CD4-positive, alpha-beta memory T cell (primary cell): ENCODE measurements at regions not wholly inside any gene's neighbourhood (a gene's known extent, or its start where the extent isn't known, plus 50 kb on each side); places are given as distances from the start of the nearest gene placed in this dataset.

Source experiments
- CTCF ChIA-PET: fragments of 350-600 bp; sonication (Branson Sonifier 250); formaldehyde crosslinking; loops from one replicate; lab custom pipeline; 2021; ENCODE audit warnings: inconsistent platforms; ENCODE audit not compliant: partially characterized antibody; lab: Charles Lee
- POLR2A ChIA-PET: fragments of 350-600 bp; sonication (Branson Sonifier 250); formaldehyde crosslinking; loops from one replicate; lab custom pipeline; 2021; ENCODE audit not compliant: partially characterized antibody; lab: Charles Lee
- DNase-seq, 5 donors: peaks; one replicate each; pipeline versions ENCODE4 v3.0.0 to v3.0.0-alpha.2; 2020 to 2022; ENCODE audit warnings: mixed read lengths in 1 of 5
- H3K27ac ChIP-seq: one replicate; pipeline ENCODE4 v1.7.0; 2013; ENCODE audit warnings: low read depth, low read length
- H3K27me3 ChIP-seq: 2 replicates; pipeline ENCODE4 v1.7.0; 2013; ENCODE audit warnings: mild to moderate bottlenecking, low read length, moderate library complexity; ENCODE audit not compliant: insufficient read depth
- H3K36me3 ChIP-seq: 2 replicates; pipeline ENCODE4 v1.7.0; 2013; ENCODE audit warnings: mild to moderate bottlenecking, low read length, moderate library complexity; ENCODE audit not compliant: insufficient read depth
- H3K4me1 ChIP-seq: 2 replicates; pipeline ENCODE4 v1.7.0; 2013; ENCODE audit warnings: mild to moderate bottlenecking, low read length, moderate library complexity; ENCODE audit not compliant: insufficient read depth
- H3K4me3 ChIP-seq, 2 donors: one replicate each; pipeline ENCODE4 v1.7.0; 2013; ENCODE audit warnings: low read length in 2 of 2, mild to moderate bottlenecking in 1 of 2
- H3K9me3 ChIP-seq, 2 donors: one replicate each; pipeline ENCODE4 v1.7.0; 2013; ENCODE audit warnings: low read length in 2 of 2, control low read depth in 1 of 2; ENCODE audit not compliant: control insufficient read depth in 1 of 2
- H3K27ac Mint-ChIP-seq, 7 donors: one replicate each; pipeline ENCODE4 v1.8.0; 2020 to 2021; ENCODE audit warnings: mixed read lengths in 7 of 7, mild to moderate bottlenecking in 6 of 7, inconsistent platforms in 3 of 7, moderate library complexity in 3 of 7
- H3K27me3 Mint-ChIP-seq, 2 donors: one replicate each; pipeline ENCODE4 v1.8.0; 2020 to 2021; ENCODE audit warnings: mixed read lengths in 2 of 2
- H3K36me3 Mint-ChIP-seq, 2 donors: one replicate each; pipeline ENCODE4 v1.8.0; 2020 to 2021; ENCODE audit warnings: mixed read lengths in 2 of 2, inconsistent platforms in 1 of 2, mild to moderate bottlenecking in 1 of 2
- H3K4me1 Mint-ChIP-seq, 4 donors: one replicate each; pipeline ENCODE4 v1.8.0; 2020 to 2021; ENCODE audit warnings: mixed read lengths in 4 of 4, mild to moderate bottlenecking in 1 of 4
- H3K4me3 Mint-ChIP-seq, 8 donors: one replicate each; pipeline ENCODE4 v1.8.0; 2020 to 2021; ENCODE audit warnings: mixed read lengths in 8 of 8, mild to moderate bottlenecking in 7 of 8, moderate library complexity in 6 of 8, inconsistent platforms in 3 of 8
- H3K9me3 Mint-ChIP-seq, 8 donors: one replicate each; pipeline ENCODE4 v1.8.0; 2020 to 2021; ENCODE audit warnings: mixed read lengths in 8 of 8, mild to moderate bottlenecking in 5 of 8, inconsistent platforms in 3 of 8, moderate library complexity in 1 of 8
- intact Hi-C: fragments of 100-400 bp; cut with micrococcal nuclease; formaldehyde crosslinking; loops from one replicate; pipeline ENCODE4 v1.15.1; 2023

DNA sequence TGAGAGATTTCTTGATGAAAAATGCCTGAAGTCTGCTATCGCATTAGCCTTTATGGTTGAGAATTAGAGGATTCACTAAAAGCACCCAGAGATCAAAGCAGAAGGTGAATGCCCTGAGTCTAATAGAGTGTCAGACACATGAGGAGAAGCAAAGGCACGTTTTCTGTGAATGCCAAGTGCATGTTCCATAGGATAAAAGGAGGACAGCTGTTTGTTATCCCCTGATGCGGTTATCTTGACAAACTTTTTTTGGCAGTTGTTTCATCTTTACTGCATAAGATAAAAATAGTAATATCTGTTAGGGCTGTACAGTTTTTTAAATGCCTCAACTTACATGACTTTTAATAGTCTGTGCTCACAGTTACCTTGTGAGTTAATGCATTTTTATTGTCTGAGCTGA lies 65.3 kb upstream of the CD96 start:
- intact Hi-C loops, result no loop called here
- CTCF ChIA-PET, result no interaction called here
- POLR2A ChIA-PET, result no interaction called here
- Mint-ChIP-seq H3K27me3 (no peaks in the 10 kb centered on the region), H3K4me1 (no peaks in the 10 kb centered on the region), H3K9me3 (peaks cover 0 to 7% (median under 1%) of the 10 kb centered on the region in 8 donors), H3K4me3 (no peak overlapping the region), H3K27ac (no peak overlapping the region), H3K36me3 (peaks cover 0 to 4% of the 10 kb centered on the region in 2 donors)
- Histone ChIP-seq H3K36me3 (no peaks in the 10 kb centered on the region), H3K9me3 (no peaks in the 10 kb centered on the region), H3K27ac (no peak overlapping the region), H3K4me1 (no peaks in the 10 kb centered on the region), H3K27me3 (no peaks in the 10 kb centered on the region), H3K4me3 (no peak overlapping the region)
- DNase-seq, result no peak

DNA sequence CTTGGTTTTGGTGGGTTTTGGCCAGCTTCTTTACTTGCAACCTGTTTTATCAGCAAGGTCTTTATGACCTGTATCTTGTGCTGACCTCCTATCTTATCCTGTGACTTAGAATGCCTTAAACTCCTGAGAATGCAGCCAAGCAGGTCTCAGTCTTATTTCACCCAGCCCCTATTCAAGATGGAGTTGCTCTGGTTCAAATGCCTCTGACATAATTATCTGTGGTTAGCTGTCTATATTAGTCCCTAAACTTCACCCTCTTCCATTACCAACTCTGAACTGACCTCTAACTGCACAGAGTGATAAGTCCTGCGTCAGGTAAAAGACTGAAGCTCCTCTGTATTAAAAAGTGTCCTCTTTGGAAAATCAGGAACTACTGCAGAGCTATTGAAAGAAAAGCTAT lies 61.9 kb upstream of the CD96 start:
- H3K4me3 ChIP-seq, result no peak overlapping the region
- H3K27me3 Mint-ChIP-seq, result no peaks in the 10 kb centered on the region
- H3K9me3 Mint-ChIP-seq, result peaks cover 0 to 3% (median 0%) of the 10 kb centered on the region in 8 donors
- H3K4me1 Mint-ChIP-seq, result no peaks in the 10 kb centered on the region
- no peak overlapping the region for H3K27ac Mint-ChIP-seq
- ChIA-PET CTCF (interaction anchor here (1.0 kb wide), 1 partner anchor 9 kb away, joined by 3 read pairs; no protein-coding TSS in a partner anchor), POLR2A (no interaction called here)
- peaks cover 0 to 2% of the 10 kb centered on the region in 2 donors for H3K36me3 Mint-ChIP-seq
- H3K4me1 ChIP-seq, result no peaks in the 10 kb centered on the region
- DNase-seq, result no peak
- no peaks in the 10 kb centered on the region for H3K27me3 ChIP-seq
- no peaks in the 10 kb centered on the region for H3K9me3 ChIP-seq
- H3K27ac ChIP-seq, result no peak overlapping the region
- no peak overlapping the region for H3K4me3 Mint-ChIP-seq
- no peaks in the 10 kb centered on the region for H3K36me3 ChIP-seq
- intact Hi-C loops, result no loop called here

DNA sequence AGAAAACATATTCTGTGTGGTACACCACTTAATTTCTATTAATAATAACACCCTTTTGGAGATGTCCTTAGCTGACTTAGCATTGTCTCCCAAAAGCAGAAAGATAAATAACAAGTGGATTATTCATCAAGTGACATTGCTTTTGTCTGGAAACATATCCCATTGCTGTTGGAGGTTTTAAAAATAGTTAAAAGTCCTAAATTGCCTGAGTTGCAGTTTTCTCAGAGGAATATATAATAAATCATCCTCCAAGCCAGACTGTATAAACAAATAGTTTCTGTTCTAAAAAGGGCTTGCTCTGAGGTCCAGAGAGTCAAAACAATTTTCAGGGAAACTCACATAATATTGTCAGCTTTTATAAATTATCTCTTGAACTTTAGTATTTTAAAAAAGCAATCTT lies 60.4 kb upstream of the CD96 start:
- H3K4me3 Mint-ChIP-seq, result no peak overlapping the region
- H3K36me3 ChIP-seq, result no peaks in the 10 kb centered on the region
- H3K9me3 ChIP-seq, result no peaks in the 10 kb centered on the region
- no peaks in the 10 kb centered on the region for H3K27me3 ChIP-seq
- DNase-seq, result no peak
- peaks cover 0 to 2% of the 10 kb centered on the region in 2 donors for H3K36me3 Mint-ChIP-seq
- POLR2A ChIA-PET, result no interaction called here
- no peaks in the 10 kb centered on the region for H3K4me1 Mint-ChIP-seq
- CTCF ChIA-PET, result no interaction called here
- peaks cover 0 to 9% (median 2%) of the 10 kb centered on the region in 8 donors for H3K9me3 Mint-ChIP-seq
- no peak overlapping the region for H3K27ac Mint-ChIP-seq
- H3K4me1 ChIP-seq, result no peaks in the 10 kb centered on the region
- intact Hi-C loops, result no loop called here
- H3K4me3 ChIP-seq, result no peak overlapping the region
- H3K27ac ChIP-seq, result no peak overlapping the region
- H3K27me3 Mint-ChIP-seq, result no peaks in the 10 kb centered on the region

DNA sequence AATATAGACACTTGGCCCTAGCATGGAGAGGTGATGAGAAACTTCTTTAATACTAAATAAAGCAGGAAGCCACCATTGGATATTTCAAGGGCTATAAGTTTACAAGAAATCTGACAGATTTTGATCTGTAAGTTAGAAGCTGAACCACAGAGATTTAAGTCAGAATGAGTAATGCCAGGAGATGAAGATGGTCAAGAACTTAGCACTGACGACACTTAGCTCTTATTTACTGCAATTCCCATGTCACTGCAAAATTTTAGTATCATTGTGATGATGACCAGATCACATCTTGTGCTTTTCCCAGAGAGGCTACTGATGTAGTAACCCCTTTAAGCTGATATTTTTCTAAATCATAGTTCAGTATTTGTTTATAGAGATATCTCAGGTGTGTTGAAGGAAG lies 59.4 kb upstream of the CD96 start:
- Histone ChIP-seq H3K9me3 (no peaks in the 10 kb centered on the region), H3K4me1 (no peaks in the 10 kb centered on the region), H3K36me3 (no peaks in the 10 kb centered on the region), H3K27me3 (no peaks in the 10 kb centered on the region), H3K4me3 (no peak overlapping the region), H3K27ac (no peak overlapping the region)
- intact Hi-C loops, result no loop called here
- ChIA-PET CTCF (no interaction called here), POLR2A (no interaction called here)
- no peak for DNase-seq
- peaks cover 0 to 13% (median 4%) of the 10 kb centered on the region in 8 donors for H3K9me3 Mint-ChIP-seq
- no peaks in the 10 kb centered on the region for H3K27me3 Mint-ChIP-seq
- H3K4me1 Mint-ChIP-seq, result no peaks in the 10 kb centered on the region
- H3K27ac Mint-ChIP-seq, result no peak overlapping the region
- H3K36me3 Mint-ChIP-seq, result peaks cover 2 to 5% of the 10 kb centered on the region in 2 donors
- no peak overlapping the region for H3K4me3 Mint-ChIP-seq

DNA sequence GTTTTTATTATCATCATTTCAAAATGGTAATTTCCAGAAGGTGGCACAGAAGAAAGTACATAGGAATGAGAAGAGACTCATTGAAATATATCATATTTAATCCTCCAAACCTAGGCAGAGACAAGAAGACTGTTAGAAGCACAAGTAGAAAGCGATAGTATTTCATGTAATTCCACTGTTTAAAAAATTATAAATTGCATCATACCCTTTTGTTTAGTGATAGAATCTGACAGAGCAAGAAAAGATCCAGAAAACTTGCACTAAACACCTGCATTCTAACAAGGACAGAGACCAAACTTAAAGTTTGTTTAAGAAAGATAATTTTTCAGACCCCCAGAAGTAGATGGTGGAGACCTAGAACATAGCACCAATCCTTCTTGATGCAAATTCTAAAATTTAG lies 56.9 kb upstream of the CD96 start:
- Histone ChIP-seq H3K9me3 (no peaks in the 10 kb centered on the region), H3K27ac (no peak overlapping the region), H3K27me3 (no peaks in the 10 kb centered on the region), H3K4me3 (no peak overlapping the region), H3K36me3 (no peaks in the 10 kb centered on the region), H3K4me1 (no peaks in the 10 kb centered on the region)
- peaks cover 0 to 13% (median 7%) of the 10 kb centered on the region in 8 donors for H3K9me3 Mint-ChIP-seq
- ChIA-PET CTCF (no interaction called here), POLR2A (no interaction called here)
- H3K4me3 Mint-ChIP-seq, result no peak overlapping the region
- no peak overlapping the region for H3K27ac Mint-ChIP-seq
- intact Hi-C loops, result no loop called here
- H3K36me3 Mint-ChIP-seq, result peaks cover 2 to 5% of the 10 kb centered on the region in 2 donors
- H3K4me1 Mint-ChIP-seq, result no peaks in the 10 kb centered on the region
- no peak for DNase-seq
- no peaks in the 10 kb centered on the region for H3K27me3 Mint-ChIP-seq
